NCI-H345 (cell line): ENCODE measurements at regions not wholly inside any gene's neighbourhood (a gene's known extent, or its start where the extent isn't known, plus 50 kb on each side); places are given as distances from the start of the nearest gene placed in this dataset.
"Not testable (repeated sequence)": the region's sequence is repeated elsewhere in the genome, so short reads cannot be mapped to it uniquely, and the experiment has no call there.

Experiments used
- DNase-seq: peaks from one replicate; lab custom pipeline; 2025; lab: John Stamatoyannopoulos, UW

GRCh38 chr15:53022788-53023187, 232.7 kb upstream of the ONECUT1 start:
- DNase-seq, result no peak

- no peak for DNase-seq
Observed at GRCh38 chr15:53013329-53013728, 223.2 kb upstream of the ONECUT1 start.

DNA sequence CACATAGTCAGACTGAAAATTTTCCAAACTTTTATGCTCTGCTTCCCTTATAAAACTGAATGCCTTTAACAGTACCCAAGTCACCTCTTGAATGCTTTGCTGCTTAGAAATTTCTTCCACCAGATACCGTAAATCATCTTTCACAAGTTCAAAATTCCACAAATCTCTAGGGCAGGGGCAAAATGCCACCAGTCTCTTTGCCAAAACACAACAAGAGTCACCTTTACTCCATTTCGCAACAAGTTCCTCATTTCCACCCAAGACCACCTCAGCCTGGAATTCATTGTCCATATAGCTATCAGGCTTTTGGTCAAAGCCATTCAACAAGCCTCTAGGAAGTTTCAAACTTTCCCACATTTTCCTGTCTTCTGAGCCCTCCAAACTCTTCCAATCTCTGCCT, 221.6 kb upstream of the ONECUT1 start:
- DNase-seq, result not testable (repeated sequence)

DNA sequence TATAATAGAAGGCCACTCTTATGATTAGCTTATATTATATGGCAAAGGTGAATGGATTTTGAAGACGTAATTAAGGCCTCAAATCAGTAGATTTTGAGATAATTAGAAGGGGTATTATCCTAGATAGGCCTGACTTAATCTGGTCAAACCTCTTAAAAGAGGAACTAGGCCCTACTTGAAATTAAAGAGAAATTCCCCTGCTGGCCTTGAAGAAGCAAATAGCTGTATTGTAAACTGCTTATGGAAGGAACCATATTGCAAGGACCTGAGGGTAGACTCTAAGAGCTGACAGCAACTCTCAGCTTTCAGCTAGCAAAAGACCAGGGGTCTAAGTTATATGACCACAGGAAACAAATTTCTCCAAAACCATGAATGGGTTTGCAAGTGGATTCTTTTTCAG, 219.0 kb upstream of the ONECUT1 start:
- no peak for DNase-seq

- DNase-seq, result no peak
Observed at GRCh38 chr15:53000409-53000808, 210.3 kb upstream of the ONECUT1 start.

DNA sequence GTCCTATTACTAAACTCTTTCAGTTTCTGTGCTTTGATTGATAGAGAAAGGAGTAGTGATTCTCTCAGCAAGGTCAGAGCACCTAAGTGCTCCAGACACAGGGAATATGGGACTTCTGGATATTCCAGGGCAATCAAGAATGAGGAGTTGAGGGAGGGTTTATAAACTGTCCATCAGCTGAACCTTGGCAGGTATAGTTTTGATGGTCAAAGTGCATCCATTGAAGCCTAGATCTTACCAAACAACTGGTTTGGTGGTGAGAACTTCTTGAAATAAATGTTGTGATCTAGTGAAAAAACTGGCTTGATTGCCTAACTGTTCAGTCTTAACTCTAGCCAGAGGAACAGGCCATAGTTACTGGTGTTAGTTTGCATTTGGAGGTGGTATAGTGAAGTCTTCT, 207.0 kb upstream of the ONECUT1 start:
- DNase-seq, result no peak

- no peak for DNase-seq
Observed at GRCh38 chr15:52994290-52994689, 204.2 kb upstream of the ONECUT1 start.

- DNase-seq, result no peak
Observed at GRCh38 chr15:52984507-52984906, 194.4 kb upstream of the ONECUT1 start.

DNA sequence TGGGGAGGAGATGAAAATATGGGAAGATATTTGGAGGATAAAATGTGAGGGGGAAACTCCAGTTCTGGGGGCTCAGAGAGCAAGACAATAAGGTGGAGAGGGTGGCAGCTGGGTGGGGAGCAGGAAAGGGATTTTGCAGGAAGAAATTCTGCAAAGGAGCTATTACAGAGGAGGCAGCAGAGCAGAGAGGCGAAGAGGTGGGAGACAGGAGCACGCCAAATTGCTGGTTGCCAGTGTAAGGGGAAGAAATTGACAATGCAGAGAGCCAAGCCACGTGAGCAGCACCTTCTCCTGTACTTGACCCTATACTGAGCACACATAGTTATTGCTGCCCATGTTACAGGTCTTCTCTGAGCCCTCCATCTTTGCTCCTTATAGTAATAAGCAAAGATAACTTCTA, 190.3 kb upstream of the ONECUT1 start:
- no peak for DNase-seq

- no peak for DNase-seq
Observed at GRCh38 chr15:52976516-52977075, 186.5 kb upstream of the ONECUT1 start.

GRCh38 chr15:52975941-52976449, 185.9 kb upstream of the ONECUT1 start:
- DNase-seq, result no peak

- DNase-seq, result no peak
Observed at GRCh38 chr15:52963865-52964264, 173.7 kb upstream of the ONECUT1 start.

- DNase-seq, result no peak
Observed at GRCh38 chr15:52960283-52960682, 170.1 kb upstream of the ONECUT1 start.

- DNase-seq, result no peak
Observed at GRCh38 chr15:52943746-52944145, 153.6 kb upstream of the ONECUT1 start.

GRCh38 chr15:52936489-52936888, 146.4 kb upstream of the ONECUT1 start:
- DNase-seq, result no peak

DNA sequence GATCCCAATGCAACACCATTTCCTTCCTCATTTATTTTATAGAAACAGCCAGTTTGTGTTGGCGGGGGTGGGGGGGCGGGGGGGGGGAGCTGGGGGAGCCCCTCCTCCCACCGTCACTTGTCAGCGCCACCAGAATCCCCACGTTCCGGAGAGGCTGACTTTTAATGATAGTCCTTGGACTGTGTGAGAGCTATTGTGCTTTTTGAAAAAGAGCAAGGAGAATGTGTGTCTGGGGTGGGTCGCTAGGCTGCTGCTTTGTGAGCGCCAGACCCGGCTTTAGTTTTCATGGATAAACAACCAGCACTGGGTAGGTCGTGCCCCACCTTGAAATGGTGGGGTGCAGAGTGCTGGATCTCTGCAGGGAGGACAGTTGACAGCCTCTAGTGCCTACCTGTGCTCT, 135.0 kb upstream of the ONECUT1 start:
- no peak for DNase-seq

- DNase-seq, result no peak
Observed at GRCh38 chr15:52924630-52925029, 134.5 kb upstream of the ONECUT1 start.

DNA sequence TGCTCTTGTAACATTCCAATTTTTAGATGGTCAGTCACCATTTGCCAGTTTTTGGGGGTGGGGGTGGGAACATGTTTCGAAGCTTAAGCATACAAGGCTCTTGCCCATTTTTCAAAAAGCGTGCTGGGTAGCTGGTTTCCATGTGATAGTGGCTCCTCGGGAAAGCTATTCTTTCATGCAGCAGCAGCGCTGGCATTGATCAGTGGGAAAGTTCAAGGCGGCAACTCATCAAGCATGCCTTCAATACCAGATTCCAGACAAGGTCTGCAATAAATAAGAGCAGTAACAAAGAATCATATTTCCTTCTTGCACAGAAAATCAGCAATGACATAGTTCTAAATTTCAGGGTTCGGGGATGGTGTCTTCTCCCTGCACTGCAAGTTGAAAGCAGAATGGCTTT, 133.5 kb upstream of the ONECUT1 start:
- no peak for DNase-seq

DNA sequence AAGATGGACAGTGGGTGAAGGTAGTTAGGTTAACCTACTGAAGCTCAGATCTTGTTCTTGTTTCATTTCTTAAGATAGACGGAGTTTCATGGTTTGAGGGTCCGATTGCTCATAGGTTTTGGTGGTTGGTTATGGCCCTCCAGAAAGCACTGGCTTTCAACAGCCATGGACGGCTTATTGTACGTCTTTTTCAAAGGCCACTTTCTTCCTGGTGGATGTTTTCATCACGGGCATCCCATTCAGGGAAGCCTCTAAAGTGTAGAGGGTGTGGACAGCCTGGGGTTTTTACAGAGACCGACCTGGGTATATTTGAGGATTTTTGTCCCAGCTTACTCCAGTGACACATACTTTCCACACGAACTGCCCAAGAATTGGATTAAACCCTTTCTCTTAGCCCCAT, 132.7 kb upstream of the ONECUT1 start:
- no peak for DNase-seq

DNA sequence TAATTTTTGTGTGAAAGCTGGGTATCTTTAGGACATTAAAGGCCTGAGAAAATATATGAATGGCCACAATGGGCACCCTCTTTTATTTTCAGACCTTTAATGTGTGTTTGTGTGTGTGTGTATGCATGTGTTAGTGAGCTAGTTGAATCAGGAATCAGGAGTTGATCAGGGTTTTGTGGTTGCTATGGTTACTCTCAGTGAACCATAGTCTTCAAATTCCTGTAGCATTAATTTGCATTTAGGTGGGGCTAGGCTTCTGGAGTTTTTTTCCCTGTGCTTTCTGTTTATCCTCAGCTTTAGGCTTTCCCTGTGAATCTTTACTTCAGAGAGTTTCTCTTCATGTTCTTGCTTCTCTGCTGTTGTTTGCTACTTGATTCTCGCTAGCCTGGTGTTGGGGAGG, 122.0 kb upstream of the ONECUT1 start:
- no peak for DNase-seq

DNA sequence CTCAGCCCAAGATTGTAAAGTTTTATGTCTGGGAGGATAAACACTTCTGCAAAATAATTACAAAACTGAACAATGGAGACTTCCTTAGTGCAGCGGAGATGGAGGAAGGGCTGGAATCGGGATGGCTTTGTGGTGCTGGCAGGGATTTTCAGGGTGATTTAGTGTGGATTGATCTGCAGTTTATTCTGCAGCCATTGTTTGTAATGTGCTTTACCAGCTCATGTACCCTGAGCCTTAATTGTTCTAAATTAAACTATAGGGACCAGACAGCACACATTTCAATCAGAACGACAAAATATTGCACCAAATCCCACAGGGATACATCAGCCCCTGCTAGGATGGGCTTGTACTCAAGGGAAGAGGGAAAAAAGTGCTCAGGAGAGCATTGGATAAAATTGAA, 103.2 kb upstream of the ONECUT1 start:
- DNase-seq, result no peak

DNA sequence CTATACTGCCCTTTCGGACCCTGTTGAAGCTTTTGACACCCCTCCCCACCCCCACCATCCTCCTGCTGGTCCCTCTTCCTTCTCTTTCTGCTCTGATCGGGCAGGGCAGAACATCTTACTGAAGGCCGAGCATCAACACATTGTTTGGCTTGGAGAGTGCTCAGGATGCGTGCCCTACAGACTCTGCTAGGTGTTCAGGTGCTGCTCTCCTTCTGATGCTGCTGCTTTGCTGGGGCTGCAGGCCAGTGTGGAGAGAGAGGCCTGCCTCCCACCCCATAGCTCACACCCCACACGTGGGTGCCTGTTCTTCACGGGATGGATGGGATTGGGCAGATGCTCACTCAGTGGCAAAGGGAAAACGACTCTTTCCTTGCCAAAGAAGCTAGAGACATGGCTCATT, 89.8 kb upstream of the ONECUT1 start:
- no peak for DNase-seq

GRCh38 chr15:52879145-52879544, 89.0 kb upstream of the ONECUT1 start:
- DNase-seq, result no peak

GRCh38 chr15:52876991-52877663, 87.0 kb upstream of the ONECUT1 start:
- DNase-seq, result no peak
